COLO829 (cell line): ENCODE measurements at regions not wholly inside any gene's neighbourhood (a gene's known extent, or its start where the extent isn't known, plus 50 kb on each side); places are given as distances from the start of the nearest gene placed in this dataset.

Experiments
- DNase-seq: peaks from one replicate; pipeline ENCODE4 v3.0.0; 2012; ENCODE audit warnings: low spot score

- DNase-seq: no peak
Observed at GRCh38 chr18:29157057-29157780, 980.3 kb upstream of the CDH2 start.

DNA sequence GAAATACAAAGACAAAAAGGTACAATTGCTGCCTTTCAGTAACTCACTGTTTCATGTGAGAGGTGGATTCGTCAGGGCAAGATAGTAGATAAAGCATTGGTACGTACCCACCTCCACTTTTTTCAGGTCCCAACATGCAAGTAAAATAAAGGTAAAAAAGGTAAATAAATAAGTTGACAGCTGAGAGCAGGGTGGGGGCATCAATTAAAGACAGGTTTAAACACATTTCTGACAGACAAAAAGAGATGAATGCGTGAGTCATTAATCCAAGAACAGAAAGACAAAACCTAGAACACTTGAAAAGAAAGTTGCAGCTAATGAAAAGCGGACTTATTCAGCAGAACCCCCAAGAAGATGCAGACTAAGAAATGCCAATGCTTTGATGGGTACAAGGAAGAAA is 979.6 kb upstream of the CDH2 start:
- DNase-seq: no peak

DNA sequence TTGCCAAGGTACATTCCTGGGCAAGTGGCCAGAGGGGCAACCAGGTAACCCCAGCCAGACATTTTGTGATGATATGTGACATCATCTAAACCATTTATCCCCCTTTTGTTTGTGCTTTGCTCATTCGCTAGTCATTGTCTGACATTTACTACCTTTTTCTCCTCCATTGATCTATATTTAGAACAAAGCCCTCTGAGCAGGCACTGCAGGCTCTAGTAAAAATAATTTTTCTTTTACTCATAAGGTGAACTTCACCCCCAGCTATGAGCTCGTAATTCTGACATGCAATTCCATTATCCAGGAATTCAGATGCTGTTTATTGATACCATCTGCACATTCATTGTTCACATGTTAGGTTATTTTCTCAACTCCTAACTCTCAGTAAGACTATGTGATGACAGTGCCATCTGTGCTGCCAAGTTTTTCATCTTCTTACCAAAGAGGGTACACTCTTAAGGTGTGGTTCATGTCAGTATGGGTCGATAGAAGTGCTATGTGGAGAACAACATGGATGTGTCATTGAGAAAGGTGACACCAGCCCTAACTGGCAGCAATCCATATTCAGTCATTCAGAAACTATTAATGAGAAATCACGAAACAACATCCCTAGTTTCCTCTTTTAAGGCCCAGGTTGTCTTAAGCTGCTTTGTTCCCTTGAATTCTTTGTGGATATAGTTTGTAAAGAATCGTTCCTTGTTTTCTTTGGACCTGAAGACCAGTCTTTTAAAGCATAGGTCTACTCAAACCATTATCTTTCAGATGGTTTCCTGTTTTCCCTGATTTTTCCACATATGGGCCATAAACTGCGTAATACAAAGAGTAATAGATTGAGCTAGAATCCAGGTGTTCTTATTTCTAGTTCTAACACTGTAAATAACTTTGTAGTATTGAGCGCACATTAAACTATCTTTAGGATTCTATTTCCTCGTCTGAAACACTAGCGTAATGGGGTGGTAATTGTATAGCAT is 978.1 kb upstream of the CDH2 start:
- DNase-seq: no peak

- DNase-seq: no peak
Observed at GRCh38 chr18:29154196-29154757, 977.3 kb upstream of the CDH2 start.

GRCh38 chr18:29153091-29153490 is 976.2 kb upstream of the CDH2 start:
- DNase-seq: no peak

DNA sequence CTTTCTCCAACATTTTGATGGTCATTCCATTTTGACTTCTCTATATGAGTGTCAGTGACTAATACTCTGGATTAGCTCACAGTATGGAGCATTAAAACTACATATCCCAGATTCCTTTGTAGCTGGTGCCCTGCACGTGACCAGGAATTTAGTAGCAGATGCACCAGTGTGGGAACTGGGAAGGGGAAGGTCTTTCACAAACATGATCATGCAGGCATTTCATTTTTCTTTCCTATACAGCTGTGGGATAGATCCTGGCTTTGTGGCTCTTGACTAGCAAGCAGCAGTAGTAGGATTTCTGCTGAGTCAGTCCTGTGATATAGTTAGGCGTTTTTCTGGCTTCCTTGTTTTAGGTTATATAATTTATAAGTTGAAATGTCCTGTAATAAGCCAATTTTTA is 971.0 kb upstream of the CDH2 start:
- no peak for DNase-seq

- DNase-seq: no peak
Observed at GRCh38 chr18:29146068-29146467, 969.1 kb upstream of the CDH2 start.

DNA sequence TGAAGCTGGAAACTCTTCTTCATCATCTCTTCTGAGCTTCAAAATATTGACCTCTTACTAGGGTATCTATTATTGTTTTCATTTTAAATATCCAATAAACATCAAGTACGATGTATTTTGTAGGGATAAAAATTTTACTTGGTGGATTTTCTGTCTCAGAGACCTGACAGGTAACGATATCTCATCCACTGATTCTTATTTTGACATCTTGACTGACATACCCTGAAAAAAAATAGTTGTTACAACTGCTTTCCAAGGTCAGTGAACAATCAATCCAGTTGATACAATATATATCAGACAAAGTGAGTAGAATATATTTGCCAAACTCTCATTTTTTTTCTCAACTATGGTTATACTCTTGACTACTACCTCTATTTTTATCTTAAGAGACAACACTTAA is 963.7 kb upstream of the CDH2 start:
- no peak for DNase-seq

- no peak for DNase-seq
Observed at GRCh38 chr18:29137773-29138495, 961.0 kb upstream of the CDH2 start.

GRCh38 chr18:29123706-29124530 is 947.0 kb upstream of the CDH2 start:
- DNase-seq: no peak

DNA sequence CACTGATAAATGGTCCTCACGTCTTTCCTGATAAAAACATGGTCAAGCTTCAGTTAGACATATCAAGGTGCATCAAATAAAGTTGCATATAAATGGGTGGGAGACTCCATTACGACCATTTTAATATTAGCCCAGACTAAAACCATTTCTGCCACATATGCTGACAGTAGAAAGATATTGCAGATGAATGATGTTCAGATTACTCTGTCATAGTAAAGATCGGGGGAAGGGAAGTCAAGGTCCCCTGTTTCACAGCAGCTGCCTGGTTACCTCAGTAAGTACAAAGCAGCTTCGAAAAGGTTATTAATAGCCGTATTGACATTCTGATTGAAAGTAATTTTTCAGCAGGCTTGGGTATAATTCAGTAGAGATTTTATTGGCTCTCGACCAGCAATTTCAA is 927.7 kb upstream of the CDH2 start:
- DNase-seq: no peak

- no peak for DNase-seq
Observed at GRCh38 chr18:29104227-29104626, 927.3 kb upstream of the CDH2 start.

GRCh38 chr18:29096079-29096770 is 919.3 kb upstream of the CDH2 start:
- DNase-seq: no peak

- DNase-seq: no peak
Observed at GRCh38 chr18:29087616-29088246, 910.8 kb upstream of the CDH2 start.

GRCh38 chr18:29084120-29084519 is 907.2 kb upstream of the CDH2 start:
- DNase-seq: no peak

- no peak for DNase-seq
Observed at GRCh38 chr18:29083545-29083944, 906.6 kb upstream of the CDH2 start.

GRCh38 chr18:29080946-29081345 is 904.0 kb upstream of the CDH2 start:
- DNase-seq: no peak

GRCh38 chr18:29078273-29078672 is 901.3 kb upstream of the CDH2 start:
- no peak for DNase-seq

- no peak for DNase-seq
Observed at GRCh38 chr18:29077344-29077743, 900.4 kb upstream of the CDH2 start.

DNA sequence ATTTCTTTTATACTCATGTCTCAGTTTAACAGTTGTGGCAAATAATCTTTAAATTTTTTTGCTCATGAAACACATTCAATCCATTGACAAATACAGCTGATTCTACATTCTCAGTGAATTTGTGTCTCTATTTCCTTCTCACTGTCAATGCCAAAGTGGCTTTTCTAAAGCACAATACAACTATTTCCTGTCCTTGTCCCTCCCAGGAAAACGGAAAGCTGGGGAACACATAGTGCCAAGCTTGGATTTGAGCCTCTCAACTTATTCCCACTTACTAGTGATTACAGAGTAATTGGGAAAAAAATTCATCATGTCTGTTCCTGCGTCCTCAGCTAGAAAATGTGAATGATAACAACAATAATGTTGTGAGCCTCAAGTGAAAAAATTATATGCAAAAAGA is 899.7 kb upstream of the CDH2 start:
- no peak for DNase-seq
